ENCODE measurements at regions not wholly inside any gene's neighbourhood (a gene's known extent, or its start where the extent isn't known, plus 50 kb on each side); places are given as distances from the start of the nearest gene placed in this dataset.

- TF ChIP-seq CTCF (IDR thresholded peaks at IDR 0.05) (no peak), POLR2A (IDR thresholded peaks at IDR 0.05) (no peak), POLR2AphosphoS5 (IDR thresholded peaks at IDR 0.05) (no peak), EP300 (IDR thresholded peaks at IDR 0.05; ENCODE audit: low read depth) (no peak)
Measured at GRCh38 chr9:76559286-76559685, 100.3 kb downstream of the GCNT1 start.
